ENCODE measurements at regions not wholly inside any gene's neighbourhood (a gene's known extent, or its start where the extent isn't known, plus 50 kb on each side); places are given as distances from the start of the nearest gene placed in this dataset.

GRCh38 chr2:136054856-136055255 is 63.1 kb downstream of the CXCR4 start:
- Histone ChIP-seq H3K14ac (replicated peaks; ENCODE audit: low read depth, low read length) (no peak overlapping the region), H2BK5ac (ENCODE audit: low read depth, low read length, poor library complexity, severe bottlenecking) (no peak overlapping the region), H2AK9ac (replicated peaks; ENCODE audit: low read depth, low read length, poor library complexity) (no peak overlapping the region), H3K4me2 (ENCODE audit: low read depth, low read length) (no peak overlapping the region), H3K9me1 (ENCODE audit: insufficient read depth, low read length) (no peaks in the 10 kb centered on the region), H4K8ac (ENCODE audit: low read depth in 2 of 2, low read length in 2 of 2) (no peak overlapping the region), H3K79me1 (ENCODE audit: low read depth in 1 of 2, low read length in 2 of 2) (no peaks in the 10 kb centered on the region), H3K27ac (ENCODE audit: insufficient read depth, low read length) (no peak overlapping the region), H3K4me1 (ENCODE audit: control insufficient read depth, insufficient read depth, low read length) (no peaks in the 10 kb centered on the region), H3K18ac (ENCODE audit: low read depth, low read length) (no peak overlapping the region), H3K4ac (ENCODE audit: low read depth, low read length) (no peak overlapping the region), H3K4me3 (ENCODE audit: insufficient read depth, low read depth, low read length) (no peak overlapping the region), H4K5ac (ENCODE audit: low read depth, low read length) (no peak overlapping the region), H2BK120ac (ENCODE audit: low read depth, low read length) (no peak overlapping the region), H2BK15ac (ENCODE audit: low read depth, low read length) (no peak overlapping the region), H3K36me3 (ENCODE audit: control insufficient read depth, insufficient read depth, low read length) (no peaks in the 10 kb centered on the region), H4K20me1 (ENCODE audit: insufficient read depth, low read length) (no peaks in the 10 kb centered on the region), H2AFZ (replicated peaks; ENCODE audit: low read length, poor library complexity) (no peak overlapping the region), H2AK5ac (ENCODE audit: low read depth, low read length) (no peak overlapping the region), H3K9me3 (ENCODE audit: control insufficient read depth, insufficient read depth, low read length) (no peaks in the 10 kb centered on the region), H3K9ac (ENCODE audit: low read depth, low read length) (no peak overlapping the region), H3K27me3 (ENCODE audit: control insufficient read depth, insufficient read depth, low read length) (no peaks in the 10 kb centered on the region), H4K91ac (ENCODE audit: insufficient read depth, low read depth, low read length) (no peak overlapping the region), H3K56ac (ENCODE audit: extremely low read depth, insufficient read depth, low read length) (no peak overlapping the region), H3K23ac (ENCODE audit: low read depth, low read length) (no peak overlapping the region), H2BK20ac (ENCODE audit: low read depth, low read length) (no peak overlapping the region)
- ChIA-PET POLR2A (ENCODE audit: unreplicated experiment) (no interaction called here), CTCF (no interaction called here)
- in situ Hi-C loops (cut with MboI; ENCODE audit: low sequenced_read_pairs), result no loop called here
- intact Hi-C loops (cut with micrococcal nuclease), result no loop called here
- no TSS peak for BruUV-seq (replicated peaks)
- DNase-seq (no peak), ATAC-seq (ENCODE audit: low read depth) (no peak)
- no CpG with 5 or more reads among the region's 3 CpGs for WGBS, 2 experiments (ENCODE audit: extremely low coverage in 2 of 2, insufficient read length in 1 of 2)
- dilution Hi-C loops (cut with HindIII; ENCODE audit: low sequenced_read_pairs, unreplicated experiment), result no loop called here
- TF ChIP-seq SMC3 (IDR thresholded peaks at IDR 0.05; ENCODE audit: low read depth, low read length) (no peak), NFE2L2 (IDR thresholded peaks at IDR 0.05; ENCODE audit: low read depth, low read length) (no peak), MXI1 (IDR thresholded peaks at IDR 0.05; ENCODE audit: borderline replicate concordance, low read depth, low read length) (no peak)

Measured in IMR-90 (cell line).